ENCODE measurements at regions not wholly inside any gene's neighbourhood (a gene's known extent, or its start where the extent isn't known, plus 50 kb on each side); places are given as distances from the start of the nearest gene placed in this dataset.
"Not testable (repeated sequence)": the region's sequence is repeated elsewhere in the genome, so short reads cannot be mapped to it uniquely, and the experiment has no call there.

GRCh38 chr4:147108409-147108808 is 162.7 kb upstream of the TTC29 start (continued):
- TF ChIP-seq, protein P1, sequence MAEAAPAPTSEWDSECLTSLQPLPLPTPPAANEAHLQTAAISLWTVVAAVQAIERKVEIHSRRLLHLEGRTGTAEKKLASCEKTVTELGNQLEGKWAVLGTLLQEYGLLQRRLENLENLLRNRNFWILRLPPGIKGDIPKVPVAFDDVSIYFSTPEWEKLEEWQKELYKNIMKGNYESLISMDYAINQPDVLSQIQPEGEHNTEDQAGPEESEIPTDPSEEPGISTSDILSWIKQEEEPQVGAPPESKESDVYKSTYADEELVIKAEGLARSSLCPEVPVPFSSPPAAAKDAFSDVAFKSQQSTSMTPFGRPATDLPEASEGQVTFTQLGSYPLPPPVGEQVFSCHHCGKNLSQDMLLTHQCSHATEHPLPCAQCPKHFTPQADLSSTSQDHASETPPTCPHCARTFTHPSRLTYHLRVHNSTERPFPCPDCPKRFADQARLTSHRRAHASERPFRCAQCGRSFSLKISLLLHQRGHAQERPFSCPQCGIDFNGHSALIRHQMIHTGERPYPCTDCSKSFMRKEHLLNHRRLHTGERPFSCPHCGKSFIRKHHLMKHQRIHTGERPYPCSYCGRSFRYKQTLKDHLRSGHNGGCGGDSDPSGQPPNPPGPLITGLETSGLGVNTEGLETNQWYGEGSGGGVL (tag by site-specific recombination; IDR thresholded peaks at IDR 0.05), result no peak
- no peak for TF ChIP-seq GFI1B (tag by site-specific recombination; IDR thresholded peaks at IDR 0.05)

- ChIA-PET CTCF (interaction anchor here (1.0 to 1.3 kb wide), 3 partner anchors 13 to 480 kb away, joined by 3 to 4 read pairs (median 3); no protein-coding TSS in a partner anchor), POLR2A (no interaction called here)
- no peak for TF ChIP-seq YY1 (tag by site-specific recombination; IDR thresholded peaks at IDR 0.05)
- no peak for TF ChIP-seq ZNF391 (tag by site-specific recombination; IDR thresholded peaks at IDR 0.05; ENCODE audit: borderline replicate concordance, low read depth)
- TF ChIP-seq RBAK (tag by site-specific recombination; IDR thresholded peaks at IDR 0.05), result no peak
- TF ChIP-seq KLF8 (tag by site-specific recombination; IDR thresholded peaks at IDR 0.05), result no peak
- TF ChIP-seq ZNF513 (tag by site-specific recombination; IDR thresholded peaks at IDR 0.05), result no peak
- TF ChIP-seq ZNF664 (tag by site-specific recombination; IDR thresholded peaks at IDR 0.05), result no peak
- TF ChIP-seq KLF7 (tag by site-specific recombination; IDR thresholded peaks at IDR 0.05; ENCODE audit: borderline replicate concordance), result no peak
- TF ChIP-seq ZNF341 (tag by site-specific recombination; IDR thresholded peaks at IDR 0.05; ENCODE audit: low read depth), result no peak
- no peak for TF ChIP-seq ZNF521 (tag by site-specific recombination; IDR thresholded peaks at IDR 0.05)
- no peak for TF ChIP-seq ZNF37A (tag by site-specific recombination; IDR thresholded peaks at IDR 0.05)
- TF ChIP-seq GLIS1 (tag by site-specific recombination; IDR thresholded peaks at IDR 0.05), result no peak
These were observed 164.1 kb upstream of the TTC29 start for GRCh38 chr4:147109800-147110199.

DNA sequence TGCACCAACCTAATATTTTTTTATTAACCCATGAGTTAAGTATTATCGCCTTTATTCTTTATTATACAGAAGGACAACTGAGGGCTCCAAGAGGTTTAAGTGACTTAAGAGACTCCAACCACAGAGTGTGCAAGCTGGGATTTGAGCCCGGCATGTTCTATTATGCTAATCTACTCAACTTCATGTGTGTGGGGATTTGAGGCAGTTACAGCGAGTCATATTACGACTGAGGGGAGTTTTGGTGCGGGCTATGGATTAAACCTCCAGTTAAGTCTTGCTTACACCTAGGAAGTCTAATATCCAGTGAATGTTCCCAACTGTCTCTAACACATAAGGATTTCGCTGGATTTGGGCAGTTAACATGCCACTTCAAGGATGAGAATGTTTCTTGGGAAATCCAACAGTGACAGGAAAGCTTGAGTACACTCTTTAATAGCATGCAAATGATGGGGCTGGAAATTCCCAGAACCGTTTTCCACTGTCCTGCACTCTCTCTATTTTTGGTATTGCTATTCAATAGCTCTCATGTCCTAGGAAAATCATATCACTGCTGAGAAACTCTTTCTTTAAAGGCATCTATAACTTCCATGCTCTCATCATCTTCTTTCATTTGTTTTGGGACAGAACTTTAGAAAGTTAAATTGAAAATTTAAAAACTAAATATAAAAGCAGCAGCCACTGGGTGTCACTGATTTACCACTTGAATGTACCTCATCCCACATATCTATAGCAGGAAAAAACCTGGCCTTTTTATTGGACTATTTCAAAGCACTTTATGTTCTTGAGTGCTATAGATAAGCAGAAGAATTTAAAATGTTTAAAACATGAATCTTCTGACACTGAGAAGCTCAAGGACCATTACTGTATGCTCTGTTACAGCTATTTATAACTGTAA is 165.1 kb upstream of the TTC29 start:
- no peaks in the 10 kb centered on the region for H3K9me3 ChIP-seq (ENCODE audit: control insufficient read depth, insufficient read depth, low read depth, low read length)
- H3K27ac ChIP-seq (ENCODE audit: extremely low read depth, low read depth, low read length), result no peak overlapping the region
- H3K4me1 ChIP-seq (ENCODE audit: control insufficient read depth, insufficient read depth, low read length), result no peaks in the 10 kb centered on the region
- TF ChIP-seq ZNF654 (tag by site-specific recombination; IDR thresholded peaks at IDR 0.05; ENCODE audit: low read depth) (peak; percentile 13; the same call in 1 of the 2 replicates), ZNF561 (tag by site-specific recombination; IDR thresholded peaks at IDR 0.05; ENCODE audit: borderline replicate concordance) (no peak), HOXA7 (CRISPR knock-in tag; IDR thresholded peaks at IDR 0.05; ENCODE audit: borderline replicate concordance) (no peak)
- no peaks in the 10 kb centered on the region for H3K36me3 ChIP-seq (ENCODE audit: control insufficient read depth in 2 of 2, insufficient read depth in 1 of 2, low read length in 2 of 2)
- ChIA-PET POLR2A (no interaction called here), CTCF (interaction anchor here (0.6 to 1.3 kb wide), 8 partner anchors 14 to 738 kb away, joined by 3 to 5 read pairs (median 3); no protein-coding TSS in a partner anchor)
- H3K4me3 ChIP-seq (ENCODE audit: low read depth, low read length), result no peak overlapping the region

More at GRCh38 chr4:147109800-147110199, 164.1 kb upstream of the TTC29 start:
- no peak overlapping the region for H3K4me3 ChIP-seq (ENCODE audit: low read depth, low read length)
- H3K9me3 ChIP-seq (ENCODE audit: control insufficient read depth, insufficient read depth, low read depth, low read length), result no peaks in the 10 kb centered on the region
- H3K4me1 ChIP-seq (ENCODE audit: control insufficient read depth, insufficient read depth, low read length), result no peaks in the 10 kb centered on the region
- no peaks in the 10 kb centered on the region for H3K36me3 ChIP-seq (ENCODE audit: control insufficient read depth in 2 of 2, insufficient read depth in 1 of 2, low read length in 2 of 2)
- no peak overlapping the region for H3K27ac ChIP-seq (ENCODE audit: extremely low read depth, low read depth, low read length)

- H3K27ac ChIP-seq (ENCODE audit: extremely low read depth, low read depth, low read length); CTCF ChIA-PET; H3K4me3 ChIP-seq (ENCODE audit: low read depth, low read length); H3K9me3 ChIP-seq (ENCODE audit: control insufficient read depth, insufficient read depth, low read depth, low read length); H3K4me1 ChIP-seq (ENCODE audit: control insufficient read depth, insufficient read depth, low read length); POLR2A ChIA-PET; H3K36me3 ChIP-seq (ENCODE audit: control insufficient read depth in 2 of 2, insufficient read depth in 1 of 2, low read length in 2 of 2): not testable (repeated sequence)
These were observed 166.5 kb upstream of the TTC29 start for GRCh38 chr4:147112196-147112595.

Data from HEK293 (cell line).